Activated CD4-positive, alpha-beta T cell treated with anti-CD3 and anti-CD28 coated beads, Interleukin-2, Interleukin-4, amounts not matched to agents 100 ng/mL and 50 ng/mL, durations not matched to agents 16 hours and 8 hours (primary cell): ENCODE measurements at regions not wholly inside any gene's neighbourhood (a gene's known extent, or its start where the extent isn't known, plus 50 kb on each side); places are given as distances from the start of the nearest gene placed in this dataset.
A peak's percentile ranks its signal among the peaks of the same experiment; 100 is the strongest.
"Not testable (repeated sequence)": the region's sequence is repeated elsewhere in the genome, so short reads cannot be mapped to it uniquely, and the experiment has no call there.

ENCODE experiments used
- DNase-seq: peaks from one replicate; pipeline ENCODE4 v3.0.0-alpha.2; 2020; ENCODE audit warnings: low spot score

GRCh38 chr1:193411714-193412113 is 225.3 kb upstream of the B3GALT2 start:
- peak; percentile 23 for DNase-seq

- no peak for DNase-seq
Observed at GRCh38 chr1:193411215-193411614, 224.8 kb upstream of the B3GALT2 start.

DNA sequence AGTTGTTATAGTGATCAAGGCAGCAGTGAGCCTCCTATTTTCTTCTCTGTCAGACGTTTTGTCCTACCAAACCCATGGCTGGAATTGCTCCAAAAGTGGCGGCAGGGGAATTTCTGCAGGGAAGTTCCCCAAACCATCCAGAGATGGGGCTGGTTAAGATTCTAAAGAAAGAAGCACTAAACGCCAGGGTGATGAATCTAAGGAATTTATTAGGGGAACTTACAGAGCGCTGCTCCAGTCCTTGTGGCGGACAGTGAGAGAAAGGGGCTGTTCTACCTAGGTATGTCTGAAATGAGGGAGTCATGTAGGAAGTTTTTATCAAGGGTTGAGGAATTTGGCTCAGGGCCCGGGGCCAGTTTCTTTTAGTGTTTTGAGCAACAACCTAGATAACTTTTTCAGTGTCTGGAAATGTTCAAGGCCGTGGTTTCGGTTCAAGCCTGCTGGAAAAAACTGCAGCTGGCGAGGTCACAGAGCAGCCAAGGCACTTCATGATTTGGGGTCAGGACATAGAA is 222.4 kb upstream of the B3GALT2 start:
- DNase-seq: no peak

DNA sequence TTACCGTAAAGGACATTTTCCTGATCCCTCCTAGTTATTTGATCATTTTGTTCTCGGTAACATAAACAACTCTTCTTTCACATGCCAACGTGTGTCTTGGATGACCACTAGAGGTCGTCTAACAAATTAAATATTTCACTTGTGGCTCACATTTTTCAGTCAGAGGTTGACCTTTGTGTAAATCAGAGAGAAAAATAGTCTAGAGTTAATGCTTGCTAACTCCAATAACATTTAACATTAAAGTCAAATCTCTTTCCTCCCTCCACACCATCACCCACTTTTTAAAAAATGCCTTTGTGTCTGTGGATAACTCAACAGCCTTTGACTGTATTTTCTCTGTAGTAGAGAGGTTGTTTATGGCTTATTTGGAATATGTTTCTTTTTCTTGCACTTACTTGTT is 220.5 kb upstream of the B3GALT2 start:
- peak; percentile 50 for DNase-seq

DNA sequence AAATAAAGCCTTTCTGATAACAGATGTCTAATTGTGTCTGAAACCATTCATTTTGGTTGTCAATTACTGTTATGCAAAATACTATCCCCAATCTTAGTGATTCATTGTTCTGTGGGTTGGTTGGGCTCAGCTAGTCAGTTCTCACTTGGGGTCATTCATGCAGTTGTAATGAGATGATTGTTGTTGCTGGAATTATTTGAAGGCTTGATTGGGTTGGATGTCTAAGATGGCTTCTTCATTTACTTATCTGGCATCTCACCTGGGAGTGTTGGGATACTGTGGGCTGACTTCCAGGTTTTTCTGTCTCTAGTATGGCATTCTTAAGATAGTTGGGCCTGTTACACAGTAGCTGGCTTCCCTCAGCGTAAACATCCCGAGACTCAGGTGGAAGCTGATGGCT is 217.8 kb upstream of the B3GALT2 start:
- DNase-seq: no peak

- no peak for DNase-seq
Observed at GRCh38 chr1:193402977-193403376, 216.6 kb upstream of the B3GALT2 start.

- no peak for DNase-seq
Observed at GRCh38 chr1:193402037-193402436, 215.6 kb upstream of the B3GALT2 start.

- no peak for DNase-seq
Observed at GRCh38 chr1:193394336-193394735, 207.9 kb upstream of the B3GALT2 start.

DNA sequence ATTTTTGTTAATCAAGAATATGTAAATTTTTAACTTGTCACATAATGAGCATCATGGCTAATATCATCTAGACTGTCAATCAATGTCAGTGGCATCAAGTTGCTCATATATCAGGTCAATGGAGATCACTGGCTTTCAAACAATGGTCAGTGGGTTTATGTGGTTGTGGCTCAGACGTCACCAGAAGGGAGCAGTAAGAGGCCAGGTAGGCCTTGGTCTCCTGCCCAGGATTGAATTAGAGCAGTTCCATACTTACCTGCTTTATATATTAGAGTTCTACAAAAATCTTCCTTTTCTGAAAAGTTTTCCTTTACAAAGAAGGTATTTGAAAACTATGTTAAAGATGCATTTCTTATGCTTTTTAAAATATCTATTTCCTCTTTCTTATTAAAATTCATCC is 206.3 kb upstream of the B3GALT2 start:
- DNase-seq: no peak

DNA sequence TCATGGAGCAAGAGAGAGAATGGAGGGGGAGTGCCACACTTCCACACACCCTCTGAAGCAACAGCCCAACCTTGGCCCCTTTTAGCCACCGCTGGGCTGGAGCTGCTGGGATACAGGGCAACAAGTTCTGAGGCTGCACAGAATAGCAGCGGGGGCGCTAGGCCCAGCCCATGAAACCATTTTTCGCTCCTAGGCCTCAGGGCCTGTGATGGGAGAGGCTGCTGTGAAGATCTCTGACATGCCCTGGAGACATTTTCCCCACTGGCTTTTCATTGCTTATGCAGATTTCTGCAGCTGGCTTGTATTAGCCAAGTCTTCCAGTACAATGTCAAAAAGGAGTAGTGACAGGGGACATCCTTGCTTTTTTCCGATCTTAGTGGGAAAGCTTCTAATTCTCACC is 202.3 kb upstream of the B3GALT2 start:
- no peak for DNase-seq

DNA sequence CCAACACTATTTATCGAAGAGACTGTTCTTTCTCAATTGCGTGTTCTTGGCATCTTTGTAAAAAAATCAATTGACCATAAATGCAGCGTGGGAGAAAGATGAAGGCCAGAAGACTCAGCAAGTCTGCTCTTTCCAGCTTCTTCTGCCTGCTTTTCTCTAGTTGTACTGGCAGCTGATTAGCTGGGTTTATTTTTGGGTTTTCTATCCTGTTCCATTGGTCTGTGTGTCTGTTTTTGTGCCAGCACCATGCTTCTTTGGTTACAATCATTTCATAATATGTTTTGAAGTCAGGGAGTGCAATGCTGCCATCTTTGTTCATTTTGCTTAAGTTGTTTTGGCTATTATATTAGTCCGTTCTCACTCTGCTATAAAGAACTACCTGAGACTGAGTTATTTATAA is 201.8 kb upstream of the B3GALT2 start:
- no peak for DNase-seq

DNA sequence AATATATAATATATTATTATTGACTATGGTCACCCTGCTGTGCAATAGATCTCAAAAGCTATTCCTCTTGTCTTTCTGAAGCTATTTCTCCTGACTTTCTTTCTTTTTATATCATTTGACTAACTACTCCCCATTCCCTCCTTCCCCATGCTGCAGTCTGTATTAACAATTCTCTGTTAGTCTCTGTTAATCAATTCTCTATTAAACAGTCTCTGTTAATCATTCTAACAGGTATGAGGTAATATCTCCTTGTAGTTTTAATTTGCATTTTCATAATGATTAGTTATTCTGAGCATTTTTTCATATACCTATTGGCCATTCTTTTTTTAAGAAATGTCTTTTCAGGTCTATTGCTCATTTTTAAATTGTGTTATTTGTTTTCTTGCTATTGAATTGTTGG is 201.0 kb upstream of the B3GALT2 start:
- DNase-seq: no peak

- DNase-seq: not testable (repeated sequence)
Observed at GRCh38 chr1:193378451-193378850, 192.0 kb upstream of the B3GALT2 start.

DNA sequence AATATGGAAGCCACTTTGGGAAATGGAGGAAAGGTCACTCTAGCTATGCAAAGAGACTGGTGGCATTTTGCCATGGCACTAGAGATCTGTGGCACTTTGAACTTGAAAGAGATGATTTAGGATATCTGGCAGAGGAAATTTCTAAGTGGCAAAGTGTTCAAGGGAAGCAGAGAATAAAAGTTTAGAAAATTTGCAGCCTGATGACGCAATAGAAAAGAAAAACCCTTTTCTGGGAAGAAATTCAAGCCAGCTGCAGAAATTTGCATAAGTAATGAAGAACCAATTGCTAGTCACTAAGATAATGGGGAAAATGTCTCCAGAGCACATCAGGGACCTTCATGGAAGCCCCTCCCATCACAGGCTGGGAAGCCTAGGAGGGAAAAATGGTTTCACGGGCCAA is 191.1 kb upstream of the B3GALT2 start:
- no peak for DNase-seq

- no peak for DNase-seq
Observed at GRCh38 chr1:193372553-193372952, 186.1 kb upstream of the B3GALT2 start.

- peak; percentile 3 for DNase-seq
Observed at GRCh38 chr1:193368302-193368701, 181.9 kb upstream of the B3GALT2 start.

- DNase-seq: no peak
Observed at GRCh38 chr1:193367863-193368262, 181.4 kb upstream of the B3GALT2 start.

GRCh38 chr1:193366764-193367507 is 180.5 kb upstream of the B3GALT2 start:
- no peak for DNase-seq

GRCh38 chr1:193365966-193366365 is 179.6 kb upstream of the B3GALT2 start:
- DNase-seq: no peak

DNA sequence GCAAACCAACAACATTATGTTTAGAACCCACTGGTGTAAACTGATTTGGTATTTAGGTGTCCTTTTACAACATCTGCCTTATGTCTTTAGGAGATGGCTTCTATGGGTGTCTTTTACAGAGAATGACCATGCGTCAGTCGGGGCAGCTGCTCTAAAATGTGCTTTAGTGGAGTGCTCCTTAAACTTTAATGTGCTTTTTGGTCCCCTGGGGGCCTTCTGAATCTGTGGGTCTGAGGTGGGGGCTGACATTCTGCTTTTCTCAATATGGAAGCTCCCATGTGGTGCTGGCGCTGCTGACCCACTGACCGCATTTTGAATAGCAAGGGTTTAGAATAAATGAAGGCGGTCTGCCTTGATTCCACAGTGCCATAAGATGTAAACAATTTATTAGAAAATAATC is 173.2 kb upstream of the B3GALT2 start:
- DNase-seq: no peak

GRCh38 chr1:193358419-193358818 is 172.0 kb upstream of the B3GALT2 start:
- no peak for DNase-seq

DNA sequence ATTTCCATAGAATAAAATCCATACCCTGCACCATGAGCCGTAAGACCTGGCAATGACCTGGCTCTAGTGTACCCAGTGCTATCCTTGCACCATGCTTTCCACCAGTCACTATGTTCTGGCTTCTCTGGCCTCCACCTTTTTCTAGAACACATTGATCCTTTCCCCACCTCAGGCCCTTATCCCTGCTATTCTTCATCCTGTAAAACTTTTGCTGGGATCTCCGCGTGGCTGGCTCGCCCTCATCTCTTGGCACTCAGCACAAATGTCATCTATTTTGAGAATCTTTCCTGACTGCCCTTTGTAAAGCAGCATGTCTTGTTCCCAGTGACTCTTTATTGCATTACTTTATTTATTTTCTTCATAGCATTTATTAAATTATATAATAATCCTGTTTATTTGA is 169.8 kb upstream of the B3GALT2 start:
- no peak for DNase-seq

DNA sequence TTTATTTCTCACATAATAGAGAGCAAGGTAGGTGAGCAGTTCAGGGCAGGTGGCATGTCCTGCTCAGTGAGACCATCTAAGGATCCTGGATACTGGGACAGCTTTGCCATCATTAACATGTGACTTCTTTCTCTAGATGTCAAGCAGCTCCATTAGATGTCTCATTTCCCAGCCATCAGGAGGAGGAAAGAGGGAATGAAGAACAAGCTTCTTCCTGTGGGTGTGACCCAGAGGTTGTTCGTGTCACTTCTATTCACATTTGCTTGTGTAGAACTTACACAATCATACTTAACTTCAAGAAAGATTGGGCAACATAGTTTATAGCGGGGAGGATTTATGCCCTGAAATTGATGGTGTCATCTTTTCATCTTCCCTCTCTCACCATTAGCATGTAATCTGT is 169.2 kb upstream of the B3GALT2 start:
- DNase-seq: no peak

GRCh38 chr1:193355178-193355577 is 168.8 kb upstream of the B3GALT2 start:
- DNase-seq: no peak
